ENCODE measurements at regions not wholly inside any gene's neighbourhood (a gene's known extent, or its start where the extent isn't known, plus 50 kb on each side); places are given as distances from the start of the nearest gene placed in this dataset.
"Not testable (repeated sequence)": the region's sequence is repeated elsewhere in the genome, so short reads cannot be mapped to it uniquely, and the experiment has no call there.

DNA sequence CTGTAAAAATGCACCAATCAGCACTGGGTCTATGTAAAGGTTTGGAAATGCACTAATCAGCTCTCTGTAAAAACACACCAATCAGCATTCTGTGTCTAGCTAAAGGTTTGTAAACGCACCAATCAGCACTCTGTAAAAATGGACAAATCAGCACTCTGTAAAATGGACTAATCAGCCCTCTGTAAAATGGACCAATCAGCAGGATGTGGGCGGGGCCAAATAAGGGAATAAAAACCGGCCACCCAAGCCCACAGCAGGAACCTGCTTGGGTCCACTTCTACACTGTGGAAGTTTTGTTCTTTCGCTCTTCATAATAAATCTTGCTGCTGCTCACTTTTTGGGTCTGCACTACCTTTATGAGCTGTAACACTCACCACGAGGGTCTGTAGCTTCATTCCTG is 101.0 kb downstream of the SMC2 start:
- DNase-seq: not testable (repeated sequence)

DNA sequence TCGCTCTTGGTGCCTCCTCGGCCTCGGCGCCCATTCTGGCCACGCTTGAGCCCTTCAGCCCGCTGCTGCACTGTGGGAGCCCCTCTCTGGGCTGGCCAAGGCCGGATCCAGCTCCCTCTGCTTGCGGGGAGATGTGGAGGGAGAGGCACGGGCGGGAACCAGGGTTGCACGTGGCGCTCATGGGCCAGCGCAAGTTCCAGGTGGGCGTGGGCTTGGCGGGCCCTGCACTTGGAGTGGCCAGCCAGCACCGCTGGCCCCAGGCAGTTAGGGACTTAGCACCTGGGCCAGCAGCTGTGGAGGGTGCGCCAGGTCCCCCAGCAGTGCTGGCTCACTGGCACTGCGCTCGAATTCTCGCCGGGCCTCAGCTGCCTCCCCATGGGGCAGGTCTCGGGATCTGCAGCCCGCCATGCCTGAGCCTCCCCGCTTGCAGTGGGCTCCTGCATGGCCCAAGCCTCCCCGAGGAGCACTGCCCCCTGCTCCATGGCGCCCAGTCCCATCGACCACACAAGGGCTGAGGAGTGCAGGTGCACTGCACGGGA is 106.4 kb downstream of the SMC2 start:
- DNase-seq: no peak

DNA sequence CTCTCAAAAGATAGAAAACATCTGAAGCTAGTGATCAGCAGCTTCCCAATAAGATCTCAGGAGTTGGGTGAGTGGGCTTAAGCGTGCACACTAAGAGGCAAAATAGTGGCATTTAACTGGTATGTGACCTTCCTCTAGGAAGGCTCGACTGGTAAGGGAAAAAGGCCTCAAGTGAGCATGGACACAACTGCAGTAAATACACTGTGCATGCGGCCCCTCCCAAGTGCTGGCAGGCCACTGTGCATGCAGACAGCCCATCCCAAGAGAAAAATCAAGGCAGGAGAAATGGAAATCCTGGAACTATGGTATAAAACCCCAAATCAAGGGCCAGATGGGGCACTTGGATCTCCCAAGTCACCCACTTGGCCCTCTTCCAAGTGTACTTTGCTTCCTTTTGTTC is 112.7 kb downstream of the SMC2 start:
- DNase-seq: no peak

DNA sequence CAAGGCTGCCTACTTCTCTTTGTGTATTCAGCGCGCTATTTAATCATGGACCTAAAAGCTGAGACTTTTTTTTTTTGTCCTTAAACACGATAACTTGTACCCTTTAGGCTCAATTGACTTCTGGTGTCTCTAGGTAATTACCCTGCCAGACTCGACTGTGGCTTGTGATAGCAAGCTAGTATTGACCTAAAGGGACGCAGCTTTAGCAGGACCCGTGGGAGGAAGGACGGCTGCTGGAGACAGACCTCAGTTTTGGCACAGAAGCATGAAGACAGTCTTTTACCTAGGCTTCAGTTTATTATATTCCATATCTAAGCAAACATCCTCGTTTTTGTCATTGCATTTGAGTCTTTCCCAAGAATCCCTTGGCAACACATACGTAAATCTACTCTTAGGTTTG is 115.3 kb downstream of the SMC2 start:
- DNase-seq: no peak

DNA sequence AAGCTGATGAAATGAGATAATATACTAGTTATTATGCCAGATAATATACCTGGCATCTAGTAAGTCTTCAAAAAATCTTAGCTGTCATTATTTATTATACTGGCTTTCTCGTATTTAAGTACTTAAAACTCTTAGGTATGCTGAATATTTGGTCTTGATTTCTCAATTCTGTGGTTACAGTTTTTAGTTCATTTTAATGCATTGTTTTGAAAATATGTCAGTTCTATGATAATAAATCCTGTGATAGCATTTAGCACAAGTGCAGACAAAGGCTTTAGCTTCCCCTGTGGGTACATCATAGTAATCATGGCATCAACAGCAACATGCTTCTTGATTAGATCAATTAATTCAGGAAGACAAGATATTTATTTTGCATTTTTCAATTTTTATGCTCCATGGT is 133.0 kb downstream of the SMC2 start:
- no peak for DNase-seq

DNA sequence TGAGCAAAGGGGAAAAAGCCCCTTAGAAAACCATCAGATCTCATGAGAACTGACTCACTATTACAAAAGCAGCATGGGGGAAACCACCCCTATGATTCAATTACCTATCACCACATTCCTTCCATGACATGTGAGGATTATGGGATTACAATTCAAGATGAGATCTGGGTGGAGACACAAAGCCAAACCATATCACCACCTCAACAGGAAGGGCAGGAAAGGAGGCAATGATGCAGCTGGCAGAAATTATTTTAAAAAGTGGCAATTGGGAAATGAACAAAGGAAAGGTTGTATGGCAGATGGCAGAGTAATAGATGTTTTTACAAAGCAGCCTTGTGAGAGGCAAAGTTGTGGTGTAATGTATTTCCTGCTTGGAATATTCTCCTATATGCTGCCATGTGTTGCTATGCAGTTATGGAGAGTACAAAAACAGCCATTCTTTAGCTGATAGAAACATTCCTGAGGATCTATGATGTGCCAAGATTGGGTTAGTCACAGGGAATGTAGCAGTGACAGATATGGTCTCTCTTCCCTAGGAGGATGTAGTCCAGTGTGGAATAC is 138.8 kb downstream of the SMC2 start:
- no peak for DNase-seq

DNA sequence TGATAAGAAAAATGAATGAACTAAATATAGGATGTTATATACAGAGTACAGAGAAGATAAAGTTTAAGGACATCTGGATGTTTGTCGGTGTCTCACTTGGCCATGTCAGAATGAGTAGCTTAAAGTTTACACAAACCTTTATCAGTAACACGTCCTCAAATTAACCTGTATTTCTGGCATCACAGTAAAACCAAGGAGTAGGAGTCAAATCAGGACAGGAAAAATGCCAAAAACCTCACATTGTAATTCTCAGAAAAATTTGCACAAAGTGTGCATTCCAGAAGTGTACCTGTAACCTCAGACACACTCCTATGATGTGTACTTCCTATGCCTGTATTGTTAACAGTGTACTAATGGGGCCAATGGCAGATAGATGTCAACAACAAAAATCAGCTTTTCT is 139.3 kb downstream of the SMC2 start:
- no peak for DNase-seq

DNA sequence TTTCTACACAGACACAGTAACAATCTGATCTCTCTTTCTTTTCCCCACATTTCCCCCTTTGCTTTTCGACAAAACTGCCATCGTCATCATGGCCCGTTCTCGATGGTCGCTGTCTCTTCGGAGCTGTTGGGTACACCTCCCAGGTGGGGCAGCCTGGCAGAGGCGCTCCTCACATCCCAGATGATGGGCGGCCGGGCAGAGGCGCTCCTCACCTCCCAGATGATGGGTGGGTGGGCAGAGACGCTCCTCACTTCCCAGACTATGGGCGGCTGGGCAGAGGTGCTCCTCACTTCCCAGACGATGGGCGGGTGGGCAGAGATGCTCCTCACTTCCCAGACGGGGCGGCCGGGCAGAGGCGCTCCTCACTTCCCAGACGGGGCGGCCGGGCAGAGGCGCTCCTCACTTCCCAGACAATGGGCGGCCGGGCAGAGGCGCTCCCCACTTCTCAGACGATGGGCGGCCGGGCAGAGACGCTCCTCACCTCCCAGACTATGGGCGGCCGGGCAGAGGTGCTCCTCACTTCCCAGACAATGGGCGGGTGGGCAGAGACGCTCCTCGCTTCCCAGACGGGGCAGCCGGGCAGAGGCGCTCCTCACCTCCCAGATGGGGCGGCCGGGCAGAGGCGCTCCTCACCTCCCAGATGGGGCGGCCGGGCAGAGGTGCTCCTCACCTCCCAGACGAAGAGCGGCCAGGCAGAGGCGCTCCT is 140.7 kb downstream of the SMC2 start:
- DNase-seq: not testable (repeated sequence)

DNA sequence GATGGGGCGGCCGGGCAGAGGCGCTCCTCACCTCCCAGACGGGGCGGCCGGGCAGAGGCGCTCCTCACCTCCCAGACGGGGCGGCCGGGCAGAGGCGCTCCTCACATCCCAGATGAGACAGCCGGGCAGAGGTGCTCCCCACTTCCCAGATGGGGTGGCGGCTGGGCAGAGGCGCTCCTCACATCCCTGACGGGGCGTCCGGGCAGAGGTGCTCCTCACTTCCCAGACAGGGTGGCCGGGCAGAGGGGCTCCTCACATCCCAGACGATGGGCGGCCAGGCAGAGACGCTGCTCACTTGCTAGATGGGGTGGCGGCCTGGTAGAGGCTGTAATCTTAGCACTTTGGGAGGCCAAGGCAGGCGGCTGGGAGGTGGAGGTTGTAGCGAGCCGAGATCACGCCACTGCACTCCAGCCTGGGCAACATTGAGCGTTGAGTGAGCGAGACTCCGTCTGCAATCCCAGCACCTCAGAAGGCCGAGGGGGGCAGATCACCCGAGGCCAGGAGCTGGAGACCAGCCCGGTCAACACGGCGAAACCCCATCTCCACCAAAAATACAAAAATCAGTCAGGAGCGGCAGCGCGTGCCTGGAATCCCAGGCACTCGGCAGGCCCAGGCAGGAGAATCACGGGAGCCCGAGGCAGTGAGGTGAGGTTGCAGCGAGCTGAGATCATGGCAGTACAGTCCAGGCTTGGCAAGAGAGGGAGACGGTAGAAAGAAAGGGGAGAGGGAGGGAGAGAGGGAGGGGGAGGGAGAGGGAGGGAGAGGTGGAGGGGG is 141.4 kb downstream of the SMC2 start:
- not testable (repeated sequence) for DNase-seq

DNA sequence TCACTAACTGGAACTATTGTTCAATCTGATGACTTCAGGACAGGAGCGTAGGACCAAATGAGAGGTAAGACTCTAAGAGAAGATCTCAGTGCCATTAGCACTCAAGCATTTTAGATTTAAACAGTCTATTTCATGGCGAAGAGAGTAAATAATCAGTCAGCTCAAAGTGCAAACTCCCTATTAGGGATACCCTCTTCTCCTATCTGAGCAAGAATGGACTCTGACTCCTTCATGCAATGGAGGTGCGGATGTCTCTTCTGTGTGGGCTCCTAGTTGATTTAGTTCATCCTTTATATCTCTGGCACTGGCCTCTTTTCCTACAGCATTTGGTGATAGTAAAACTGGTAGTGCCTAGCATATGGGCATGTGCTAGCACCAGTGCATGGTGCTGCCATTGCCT is 144.6 kb downstream of the SMC2 start:
- DNase-seq: no peak

DNA sequence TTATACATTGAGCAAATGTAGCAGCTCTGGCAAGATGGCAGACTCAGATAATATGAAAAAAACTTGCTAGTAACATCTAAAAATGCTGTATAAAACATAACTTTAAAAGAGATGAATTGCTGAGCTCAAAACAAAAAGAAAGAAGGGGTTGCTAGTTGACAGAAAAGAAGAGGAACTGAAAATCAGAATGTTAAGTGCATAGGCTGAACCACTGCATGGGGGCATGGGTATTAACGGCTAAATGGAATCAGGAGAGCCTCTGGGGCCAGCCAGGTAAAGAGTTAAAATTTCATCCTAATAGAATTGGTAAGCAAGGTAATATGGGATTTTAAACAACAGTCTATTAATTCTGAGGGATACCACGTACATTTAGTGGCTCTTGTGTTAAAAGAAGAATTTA is 146.8 kb downstream of the SMC2 start:
- DNase-seq: no peak

DNA sequence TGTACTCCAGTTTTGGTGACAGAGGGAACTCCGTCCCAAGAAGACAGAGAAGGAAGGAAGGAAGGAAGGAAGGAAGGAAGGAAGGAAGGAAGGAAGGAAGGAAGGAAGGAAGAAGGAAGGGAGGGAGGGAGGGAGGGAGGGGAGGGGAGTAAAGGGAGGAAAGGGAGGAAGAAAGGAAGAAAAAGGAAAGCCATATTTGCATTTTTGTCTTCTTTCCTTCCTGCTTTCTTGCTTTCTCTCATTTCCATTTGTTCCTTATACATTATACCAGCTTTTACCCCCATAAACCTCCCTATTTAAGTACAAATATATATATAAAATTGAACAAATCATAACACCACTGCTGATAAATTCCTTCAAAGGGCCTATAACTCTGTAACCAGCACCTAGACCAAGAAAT is 151.8 kb downstream of the SMC2 start:
- DNase-seq: no peak

DNA sequence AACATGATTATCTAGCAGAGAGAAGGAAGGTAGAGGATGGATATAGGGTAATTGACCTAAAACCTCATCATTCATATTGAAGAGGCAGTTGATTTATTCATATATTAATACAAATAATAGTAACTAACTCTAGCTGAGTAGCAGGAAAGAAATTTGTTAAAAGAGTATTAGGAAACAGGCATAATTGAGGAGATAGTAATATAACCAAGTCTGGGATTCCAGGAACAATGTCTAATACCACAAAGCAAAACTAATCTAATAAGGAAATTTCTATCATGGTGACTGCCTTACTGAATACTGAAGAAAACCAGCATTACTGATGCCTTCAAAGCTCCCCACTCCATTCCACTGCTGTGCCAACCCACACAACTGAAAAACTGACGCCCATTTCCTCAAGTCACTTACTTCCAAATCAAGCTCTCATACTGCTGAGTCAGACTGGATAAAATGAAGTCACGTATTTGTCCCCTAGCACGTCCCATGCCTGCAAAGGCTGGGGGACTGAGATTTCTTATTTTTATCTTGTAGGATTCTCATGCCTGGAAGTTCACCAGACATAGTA is 153.9 kb downstream of the SMC2 start:
- DNase-seq: no peak

DNA sequence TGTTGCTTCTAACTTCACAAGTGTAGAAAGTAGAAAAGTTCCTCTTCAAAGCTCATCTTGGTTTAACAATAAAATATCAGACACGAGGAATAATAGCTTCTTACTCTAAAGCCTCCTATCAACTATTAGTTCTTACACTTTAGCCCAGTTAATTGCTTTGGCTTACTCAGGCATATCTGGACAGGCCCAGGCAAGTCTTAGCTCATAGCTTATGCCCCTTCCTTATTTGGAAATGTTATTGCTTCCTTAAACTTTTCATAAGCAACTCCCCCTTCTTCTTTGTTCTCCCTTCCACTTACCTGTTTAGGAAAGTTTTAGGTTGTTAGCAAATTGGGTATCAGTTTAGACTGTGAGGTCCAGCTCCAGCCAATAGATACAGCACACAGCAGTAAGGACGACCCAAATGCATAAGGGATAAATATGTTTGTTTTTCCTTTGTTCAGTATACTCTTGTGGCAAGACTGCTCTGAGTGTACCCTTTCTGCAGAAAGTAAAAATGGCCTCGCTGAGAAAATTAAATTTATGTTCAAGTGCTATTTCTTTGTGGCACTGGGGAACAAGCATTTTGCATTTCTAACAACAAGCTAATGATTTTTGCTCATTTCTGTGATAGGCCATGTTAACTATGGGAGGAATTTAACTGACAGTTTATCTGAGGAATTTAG is 162.1 kb downstream of the SMC2 start:
- DNase-seq: no peak

DNA sequence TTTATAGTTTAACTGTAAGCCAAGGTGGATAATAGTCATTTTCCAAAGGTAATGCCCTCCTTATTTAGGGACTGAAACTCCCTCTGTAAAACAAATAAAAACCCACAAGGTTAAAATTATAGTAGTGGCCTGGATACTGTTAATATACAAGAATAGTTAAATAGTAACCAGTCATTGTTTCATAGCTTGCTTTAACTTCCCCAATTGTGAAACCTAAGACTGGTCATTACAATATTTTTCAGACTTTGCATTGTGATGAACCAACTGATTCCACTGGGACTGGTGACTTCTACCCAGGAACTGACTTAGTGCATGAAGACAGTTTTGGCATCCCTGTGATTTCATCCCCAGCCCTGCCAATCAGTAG is 162.6 kb downstream of the SMC2 start:
- no peak for DNase-seq

DNA sequence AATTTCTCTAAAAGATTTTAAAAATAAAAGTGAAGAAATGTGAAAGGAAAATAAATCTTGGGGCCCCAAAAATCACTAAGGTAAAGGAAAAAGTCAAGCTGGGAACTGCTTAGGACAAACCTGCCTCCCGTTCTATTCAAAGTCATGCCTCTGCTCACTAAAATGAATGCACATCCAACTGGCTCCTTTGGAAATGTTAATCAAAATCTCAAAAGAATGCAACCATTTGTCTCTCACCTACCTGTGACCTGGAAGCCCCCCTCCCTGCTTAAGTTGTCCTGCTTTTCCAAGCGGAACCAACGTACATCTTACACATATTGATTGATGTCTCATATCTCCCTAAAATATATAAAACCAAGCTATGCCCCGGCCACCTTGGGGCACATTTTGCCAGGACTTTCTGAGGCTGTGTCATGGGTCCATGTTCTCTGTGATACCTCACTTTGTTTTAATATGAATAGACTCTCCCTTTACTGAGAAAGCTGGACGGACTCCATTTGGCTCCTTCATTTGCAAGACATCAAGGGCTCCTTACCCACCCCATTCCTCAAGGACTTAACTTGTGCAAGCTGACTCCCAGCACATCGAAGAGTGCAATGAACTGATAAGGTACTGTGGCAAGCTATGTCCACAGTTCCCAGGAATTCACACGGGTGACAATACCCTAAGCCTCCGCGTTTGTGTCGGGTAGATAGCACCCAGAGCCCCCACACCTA is 164.3 kb downstream of the SMC2 start:
- DNase-seq: no peak

DNA sequence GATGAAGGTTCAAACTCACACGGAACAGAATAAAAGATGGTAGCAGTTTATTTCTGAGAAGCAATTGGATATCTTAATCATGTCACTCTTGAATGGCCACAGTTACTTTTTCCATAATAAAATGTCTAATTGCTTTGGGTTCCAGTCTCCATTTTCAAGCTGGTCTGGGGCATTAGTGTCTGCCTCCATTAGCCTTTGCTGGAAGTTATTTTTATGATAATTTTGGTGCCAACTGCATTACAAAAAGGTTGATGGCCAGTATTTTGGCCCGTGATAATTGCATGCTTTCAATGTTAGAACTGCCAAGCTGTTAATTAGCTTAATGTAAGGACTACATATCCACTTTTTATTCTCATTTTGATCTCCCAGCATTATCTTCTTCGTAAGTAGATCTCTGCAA is 165.9 kb downstream of the SMC2 start:
- DNase-seq: no peak

DNA sequence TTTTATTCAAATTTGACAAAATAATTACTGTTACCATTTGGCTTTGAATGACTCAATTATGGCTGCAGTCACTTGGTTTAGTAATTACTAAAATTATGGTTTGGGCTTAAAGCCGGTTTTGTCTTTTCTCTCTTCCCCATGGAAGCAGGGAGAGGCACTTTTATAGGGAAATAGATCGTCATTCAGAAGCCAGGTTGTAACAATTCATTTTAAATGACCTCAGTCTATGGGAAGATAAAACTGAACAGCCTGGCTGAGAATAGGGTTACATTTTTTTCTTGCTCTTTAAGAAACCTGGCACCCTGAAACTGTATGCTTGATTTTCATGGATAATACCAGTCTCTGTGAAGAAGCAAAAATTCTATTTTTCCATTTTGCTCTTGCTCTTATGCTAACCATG is 169.8 kb downstream of the SMC2 start:
- DNase-seq: no peak

DNA sequence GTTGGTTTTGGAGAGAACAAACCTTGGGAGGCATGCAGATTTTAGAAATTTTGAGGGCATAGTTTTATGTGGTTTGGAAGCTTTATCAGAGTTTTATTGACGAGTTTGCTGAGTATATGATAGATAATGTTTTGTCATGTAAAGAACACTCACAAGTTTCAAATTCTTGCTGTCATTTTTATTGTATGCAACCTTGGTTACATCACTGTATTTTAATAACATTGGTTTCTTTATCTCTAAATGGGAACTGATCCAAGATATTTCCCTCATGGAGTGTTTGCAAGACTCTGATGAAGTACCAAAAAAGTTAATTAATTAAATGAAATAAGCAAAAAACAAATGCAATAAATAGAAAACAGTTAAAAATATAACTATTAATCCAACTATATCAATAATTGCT is 170.3 kb downstream of the SMC2 start:
- no peak for DNase-seq

DNA sequence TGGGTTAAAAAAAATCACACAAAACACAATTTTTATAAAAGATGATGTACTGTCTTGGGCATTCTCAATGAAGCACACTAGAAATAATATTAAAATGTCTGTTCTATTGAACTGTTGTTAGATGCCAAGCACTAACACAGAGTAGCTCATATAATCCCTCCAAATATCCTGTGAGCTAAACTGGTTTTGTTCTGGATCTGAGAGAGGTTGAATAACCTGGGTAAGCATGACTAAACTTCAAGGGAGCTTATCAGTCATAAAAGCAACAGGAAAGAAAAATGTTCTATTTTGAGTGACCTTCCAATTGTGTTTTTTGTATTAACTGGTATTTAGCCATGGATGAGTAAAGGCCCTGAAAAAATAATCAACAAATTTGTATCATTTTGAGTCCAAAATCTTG is 175.3 kb downstream of the SMC2 start:
- DNase-seq: no peak
